ENCODE measurements at regions not wholly inside any gene's neighbourhood (a gene's known extent, or its start where the extent isn't known, plus 50 kb on each side); places are given as distances from the start of the nearest gene placed in this dataset.
"Not testable (repeated sequence)": the region's sequence is repeated elsewhere in the genome, so short reads cannot be mapped to it uniquely, and the experiment has no call there.

DNA sequence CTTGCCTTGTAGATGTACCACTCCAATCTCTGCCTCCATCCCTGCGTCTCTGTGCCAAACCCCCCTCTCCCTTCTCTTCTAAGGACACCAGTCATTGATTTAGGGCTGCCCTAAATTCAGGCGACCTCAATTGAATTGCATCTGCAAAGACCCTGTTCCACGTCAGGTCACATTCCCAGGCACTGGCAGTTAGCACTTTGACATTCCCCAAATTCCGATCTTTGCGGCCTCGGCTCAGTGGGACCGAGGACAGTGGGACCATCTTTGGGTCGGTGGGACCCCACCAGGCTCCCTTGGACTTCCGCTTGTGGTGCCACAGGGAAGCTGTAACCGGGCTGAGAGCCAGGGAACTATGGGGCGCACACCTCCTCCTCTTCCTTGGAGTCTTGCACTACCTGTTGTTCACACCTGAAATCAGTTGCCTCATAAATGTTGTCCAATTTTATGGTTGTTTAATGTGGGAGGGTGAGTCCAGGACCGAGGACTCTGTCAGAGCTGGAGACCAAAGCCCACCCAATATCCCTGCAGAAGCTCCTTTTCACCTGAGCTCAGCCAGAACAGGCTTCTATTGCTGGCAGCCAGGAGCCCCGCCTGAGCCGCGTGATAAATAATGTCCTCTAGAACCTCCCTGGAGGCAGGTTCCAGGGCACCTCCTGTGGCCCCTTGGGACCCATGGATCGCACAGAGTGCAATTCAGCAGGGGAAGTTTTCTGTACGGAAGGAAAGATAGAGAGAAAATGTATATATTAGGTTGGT lies 271.6 kb downstream of the EIPR1 start:
- H3K4me3 ChIP-seq (ENCODE audit: low read depth in 1 of 3, low read length in 3 of 3): no peak overlapping the region
- TF ChIP-seq RXRA (IDR thresholded peaks at IDR 0.05) (no peak), FOXA1 (IDR thresholded peaks at IDR 0.05) (no peak)
- H3K27ac ChIP-seq (ENCODE audit: low read depth in 1 of 2, low read length in 2 of 2): no peak overlapping the region
- peak; percentile 27 for DNase-seq (ENCODE audit: low spot score)
- no peak overlapping the region for H3K9ac ChIP-seq (ENCODE audit: low read depth in 1 of 2, low read length in 2 of 2)
- H3K4me1 ChIP-seq (ENCODE audit: control insufficient read depth in 4 of 4, insufficient read depth in 4 of 4, low read length in 3 of 4): no peaks in the 10 kb centered on the region
- WGBS: 89% methylated on average over 17 of the region's 17 CpGs
- H3K36me3 ChIP-seq (ENCODE audit: control insufficient read depth in 4 of 4, insufficient read depth in 3 of 4, low read depth in 1 of 4, low read length in 3 of 4): no peaks in the 10 kb centered on the region
- no peaks in the 10 kb centered on the region for H3K9me3 ChIP-seq (ENCODE audit: control insufficient read depth in 4 of 4, low read length in 3 of 4)
- H3K27me3 ChIP-seq (ENCODE audit: control insufficient read depth in 4 of 4, insufficient read depth in 4 of 4, low read length in 3 of 4): no peaks in the 10 kb centered on the region

DNA sequence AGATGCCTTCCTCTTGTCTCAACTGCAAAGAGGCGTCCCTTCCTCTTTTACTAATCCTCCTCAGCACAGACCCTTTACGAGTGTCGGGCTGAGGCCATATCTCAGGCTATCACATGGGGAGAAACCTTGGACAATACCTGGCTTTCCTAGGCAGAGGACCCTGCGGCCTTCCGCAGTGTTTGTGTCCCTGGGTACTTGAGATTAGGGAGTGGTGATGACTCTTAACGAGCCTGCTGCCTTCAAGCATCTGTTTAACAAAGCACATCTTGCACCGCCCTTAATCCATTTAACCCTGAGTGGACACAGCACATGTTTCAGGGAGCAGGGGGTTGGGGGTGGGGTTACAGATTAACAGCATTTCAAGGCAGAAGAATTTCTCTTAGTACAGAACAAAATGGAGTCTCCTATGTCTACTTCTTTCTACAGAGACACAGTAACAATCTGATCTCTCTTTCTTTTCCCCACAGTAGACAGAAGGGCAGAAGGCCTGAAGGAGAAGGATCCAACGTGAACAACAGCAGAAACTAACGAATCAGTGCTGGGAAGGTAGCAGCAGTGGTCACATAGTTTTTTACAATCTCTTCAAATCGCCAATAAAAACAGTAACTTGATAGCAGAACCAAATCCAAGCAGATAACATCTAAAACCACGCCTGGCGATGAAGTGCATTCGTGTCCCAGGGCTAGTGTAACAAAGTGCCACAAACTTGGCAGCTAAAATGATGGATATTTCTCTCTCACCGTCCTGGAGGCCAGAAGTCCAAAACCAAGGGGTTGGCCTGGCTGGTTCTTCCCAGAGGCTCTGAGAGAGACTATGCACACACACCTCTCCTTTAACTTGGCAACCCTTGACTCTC lies 272.4 kb downstream of the EIPR1 start:
- 64% methylated on average over 14 of the region's 14 CpGs for WGBS
- not testable (repeated sequence) for H3K27ac ChIP-seq (ENCODE audit: low read depth in 1 of 2, low read length in 2 of 2); H3K9me3 ChIP-seq (ENCODE audit: control insufficient read depth in 4 of 4, low read length in 3 of 4); DNase-seq (ENCODE audit: low spot score); H3K27me3 ChIP-seq (ENCODE audit: control insufficient read depth in 4 of 4, insufficient read depth in 4 of 4, low read length in 3 of 4); H3K4me1 ChIP-seq (ENCODE audit: control insufficient read depth in 4 of 4, insufficient read depth in 4 of 4, low read length in 3 of 4); H3K36me3 ChIP-seq (ENCODE audit: control insufficient read depth in 4 of 4, insufficient read depth in 3 of 4, low read depth in 1 of 4, low read length in 3 of 4); H3K4me3 ChIP-seq (ENCODE audit: low read depth in 1 of 3, low read length in 3 of 3); H3K9ac ChIP-seq (ENCODE audit: low read depth in 1 of 2, low read length in 2 of 2)

DNA sequence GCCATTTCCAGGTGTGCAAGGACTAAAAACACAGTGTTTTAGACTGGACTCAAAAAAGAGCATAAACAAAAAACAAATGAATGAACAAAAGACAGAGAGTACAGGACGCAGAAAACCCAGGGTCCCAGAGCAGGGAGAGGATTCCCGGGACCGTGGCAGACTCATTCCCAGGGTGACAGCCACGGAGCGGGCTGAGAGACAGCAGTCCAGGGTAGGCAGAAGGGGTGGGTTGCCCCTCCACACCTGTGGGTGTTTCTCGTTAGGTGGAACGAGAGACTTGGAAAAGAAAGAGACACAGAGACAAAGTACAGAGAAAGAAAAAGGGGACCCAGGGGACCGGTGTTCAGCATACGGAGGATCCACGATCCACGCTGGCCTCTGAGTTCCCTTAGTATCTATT lies 273.4 kb downstream of the EIPR1 start:
- Histone ChIP-seq H3K4me1 (ENCODE audit: control insufficient read depth in 4 of 4, insufficient read depth in 4 of 4, low read length in 3 of 4) (no peaks in the 10 kb centered on the region), H3K27ac (ENCODE audit: low read depth in 1 of 2, low read length in 2 of 2) (no peak overlapping the region), H3K36me3 (ENCODE audit: control insufficient read depth in 4 of 4, insufficient read depth in 3 of 4, low read depth in 1 of 4, low read length in 3 of 4) (no peaks in the 10 kb centered on the region), H3K9me3 (ENCODE audit: control insufficient read depth in 4 of 4, low read length in 3 of 4) (no peaks in the 10 kb centered on the region), H3K9ac (ENCODE audit: low read depth in 1 of 2, low read length in 2 of 2) (no peak overlapping the region), H3K27me3 (ENCODE audit: control insufficient read depth in 4 of 4, insufficient read depth in 4 of 4, low read length in 3 of 4) (no peaks in the 10 kb centered on the region), H3K4me3 (ENCODE audit: low read depth in 1 of 3, low read length in 3 of 3) (no peak overlapping the region)
- DNase-seq (ENCODE audit: low spot score): no peak
- no peak for TF ChIP-seq HNF4A (conservative IDR thresholded peaks at IDR 0.05)
- no peak for TF ChIP-seq YY1 (IDR thresholded peaks at IDR 0.05)
- no peak for TF ChIP-seq CTCF (IDR thresholded peaks at IDR 0.05; ENCODE audit: low read depth, low read length, missing input control)
- WGBS: 89% methylated on average over 11 of the region's 11 CpGs

GRCh38 chr2:3102922-3103569 lies 274.6 kb downstream of the EIPR1 start:
- Histone ChIP-seq H3K4me3 (ENCODE audit: low read depth in 1 of 3, low read length in 3 of 3) (no peak overlapping the region), H3K27me3 (ENCODE audit: control insufficient read depth in 4 of 4, insufficient read depth in 4 of 4, low read length in 3 of 4) (no peaks in the 10 kb centered on the region), H3K36me3 (ENCODE audit: control insufficient read depth in 4 of 4, insufficient read depth in 3 of 4, low read depth in 1 of 4, low read length in 3 of 4) (no peaks in the 10 kb centered on the region), H3K9me3 (ENCODE audit: control insufficient read depth in 4 of 4, low read length in 3 of 4) (no peaks in the 10 kb centered on the region), H3K27ac (ENCODE audit: low read depth in 1 of 2, low read length in 2 of 2) (no peak overlapping the region), H3K4me1 (ENCODE audit: control insufficient read depth in 4 of 4, insufficient read depth in 4 of 4, low read length in 3 of 4) (no peaks in the 10 kb centered on the region), H3K9ac (ENCODE audit: low read depth in 1 of 2, low read length in 2 of 2) (no peak overlapping the region)
- peak; percentile 25 for DNase-seq (ENCODE audit: low spot score)
- 87% methylated on average over 11 of the region's 11 CpGs for WGBS
- no peak for TF ChIP-seq YY1 (IDR thresholded peaks at IDR 0.05)
- TF ChIP-seq RAD21 (IDR thresholded peaks at IDR 0.05): no peak
- no peak for TF ChIP-seq ZBTB33 (IDR thresholded peaks at IDR 0.05)
- no peak for TF ChIP-seq JUND (IDR thresholded peaks at IDR 0.05)
- no peak for TF ChIP-seq TAF1 (conservative IDR thresholded peaks at IDR 0.05)
- no peak for TF ChIP-seq NR2F2 (IDR thresholded peaks at IDR 0.05)
- no peak for TF ChIP-seq HNF4G (IDR thresholded peaks at IDR 0.05)
- TF ChIP-seq, protein P1, sequence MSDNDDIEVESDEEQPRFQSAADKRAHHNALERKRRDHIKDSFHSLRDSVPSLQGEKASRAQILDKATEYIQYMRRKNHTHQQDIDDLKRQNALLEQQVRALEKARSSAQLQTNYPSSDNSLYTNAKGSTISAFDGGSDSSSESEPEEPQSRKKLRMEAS (IDR thresholded peaks at IDR 0.05): no peak

Measured in liver (tissue), 8 donors.